Psoas muscle (tissue), 7 donors: ENCODE measurements at regions not wholly inside any gene's neighbourhood (a gene's known extent, or its start where the extent isn't known, plus 50 kb on each side); places are given as distances from the start of the nearest gene placed in this dataset.

Experiments
- ATAC-seq, 4 donors: fragments of 200-7000 bp; cut with Tn5 transposase; one replicate each; pipeline ENCODE4 v1.9.1; 2020; ENCODE audit warnings: moderate library complexity in 3 of 4, mild to moderate bottlenecking in 2 of 4
- DNase-seq, 2 donors: peaks; one replicate each; pipeline ENCODE4 v3.0.0-alpha.2; 2020
- H3K27ac ChIP-seq: fragments of 200-600 bp; one replicate; pipeline ENCODE4 v1.8.0; 2022
- H3K27me3 ChIP-seq, 3 donors: fragments of 200-600 bp in 1 of 3; one replicate each; pipeline versions ENCODE4 v1.6.1 to v1.8.0; 2013 to 2022; ENCODE audit warnings: low read length in 2 of 3, mild to moderate bottlenecking in 2 of 3, moderate library complexity in 1 of 3; ENCODE audit not compliant: insufficient read depth in 3 of 3
- H3K36me3 ChIP-seq, 2 donors: fragments of 200-600 bp in 1 of 2; one replicate each; pipeline versions ENCODE4 v1.6.1 to v1.8.0; 2013 to 2022; ENCODE audit warnings: low read depth in 1 of 2, mild to moderate bottlenecking in 1 of 2, moderate library complexity in 1 of 2; ENCODE audit not compliant: insufficient read depth in 1 of 2
- H3K4me1 ChIP-seq: fragments of 200-600 bp; one replicate; pipeline ENCODE4 v1.8.0; 2022
- H3K4me3 ChIP-seq: fragments of 200-600 bp; one replicate; pipeline ENCODE4 v1.8.0; 2022; ENCODE audit warnings: mild to moderate bottlenecking
- H3K9me3 ChIP-seq: fragments of 200-600 bp; one replicate; pipeline ENCODE4 v1.8.0; 2022
- WGBS, 3 donors: extraction: QIAGEN DNeasy Blood & Tissue Kit; methylation state at CpG; one replicate each; pipeline versions ENCODE4 v1.1.6 to v1.1.7; 2013; 5-methylcytosine and 5-hydroxymethylcytosine counted together
- intact Hi-C, 2 donors: fragments of 100-400 bp; cut with DNase I; formaldehyde crosslinking; loops; one replicate each; pipeline versions ENCODE4 v1.11.0 to v1.14.2; 2022
- TF ChIP-seq, protein P1 (sequence below): fragments of 200-600 bp; IDR thresholded peaks from one replicate; pipeline ENCODE4 v1.8.0; 2022; ENCODE audit warnings: antibody characterized with exemption
- donor health status: healthy with polysubstance abuse.
- donor health status: DM: no; HTN: no; CAD: no; lungs with moderate emphysema.
- donor health status: Bipolar disorder and iron deficiency.
- donor health status: healthy.
- donor health status: DM: yes; HTN: yes; CAD: no.
- donor health status: DM: no; HTN: no; CAD: no.
- donor health status: DM: yes; HTN: yes; CAD: no.

DNA sequence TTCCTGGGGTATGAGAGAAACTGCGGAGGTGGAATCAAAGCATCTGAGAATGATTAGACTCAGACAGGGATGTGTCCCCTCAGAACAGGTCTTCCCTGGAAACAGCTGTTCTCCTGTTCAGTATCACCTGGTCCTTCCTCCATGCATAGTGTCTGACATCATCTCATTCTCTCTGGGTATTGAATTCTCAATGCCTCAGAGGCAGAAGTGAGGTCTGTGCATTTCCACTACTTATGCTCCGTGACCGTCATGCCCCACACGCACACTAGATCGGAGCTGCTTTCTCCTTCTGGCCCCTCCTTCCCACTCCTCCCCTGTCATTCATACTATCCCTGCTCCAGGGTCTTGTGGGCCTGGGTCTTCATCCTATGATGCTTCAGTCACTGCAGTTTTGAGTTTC is 61.4 kb upstream of the DAB2IP start:
- Histone ChIP-seq H3K27me3 (no peaks in the 10 kb centered on the region), H3K4me1 (peaks cover 31% of the 10 kb centered on the region), H3K9me3 (no peaks in the 10 kb centered on the region), H3K36me3 (no peaks in the 10 kb centered on the region), H3K4me3 (no peak overlapping the region), H3K27ac (peak overlapping the region; percentile 36)
- intact Hi-C loops = no loop called here
- TF ChIP-seq, protein P1, sequence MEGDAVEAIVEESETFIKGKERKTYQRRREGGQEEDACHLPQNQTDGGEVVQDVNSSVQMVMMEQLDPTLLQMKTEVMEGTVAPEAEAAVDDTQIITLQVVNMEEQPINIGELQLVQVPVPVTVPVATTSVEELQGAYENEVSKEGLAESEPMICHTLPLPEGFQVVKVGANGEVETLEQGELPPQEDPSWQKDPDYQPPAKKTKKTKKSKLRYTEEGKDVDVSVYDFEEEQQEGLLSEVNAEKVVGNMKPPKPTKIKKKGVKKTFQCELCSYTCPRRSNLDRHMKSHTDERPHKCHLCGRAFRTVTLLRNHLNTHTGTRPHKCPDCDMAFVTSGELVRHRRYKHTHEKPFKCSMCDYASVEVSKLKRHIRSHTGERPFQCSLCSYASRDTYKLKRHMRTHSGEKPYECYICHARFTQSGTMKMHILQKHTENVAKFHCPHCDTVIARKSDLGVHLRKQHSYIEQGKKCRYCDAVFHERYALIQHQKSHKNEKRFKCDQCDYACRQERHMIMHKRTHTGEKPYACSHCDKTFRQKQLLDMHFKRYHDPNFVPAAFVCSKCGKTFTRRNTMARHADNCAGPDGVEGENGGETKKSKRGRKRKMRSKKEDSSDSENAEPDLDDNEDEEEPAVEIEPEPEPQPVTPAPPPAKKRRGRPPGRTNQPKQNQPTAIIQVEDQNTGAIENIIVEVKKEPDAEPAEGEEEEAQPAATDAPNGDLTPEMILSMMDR = no peak
- DNase-seq (no peak), ATAC-seq (peak in 1 of 4 donors; percentile 72)
- 77 to 88% (median 86%) methylated on average over 4 to 5 of the region's 5 CpGs for WGBS, 3 donors

DNA sequence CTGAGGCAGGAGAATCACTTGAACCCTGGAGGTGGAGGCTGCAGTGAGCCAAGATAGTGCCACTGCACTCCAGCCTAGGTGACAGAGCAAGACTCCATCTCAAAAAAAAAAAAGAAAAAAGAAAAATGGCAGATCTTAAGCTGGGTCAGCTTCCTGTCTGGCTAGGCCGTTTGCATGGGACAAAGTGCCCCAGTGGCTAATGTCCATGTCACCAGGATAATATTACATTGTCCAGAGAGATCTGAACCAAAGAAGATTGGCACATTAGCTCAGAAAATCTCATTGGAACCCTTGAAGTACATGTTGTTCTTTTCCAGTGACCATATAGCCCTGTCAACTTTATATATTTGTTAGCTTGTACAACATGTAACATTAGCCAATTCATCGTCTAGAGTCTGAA is 59.2 kb upstream of the DAB2IP start:
- Histone ChIP-seq H3K36me3 (no peaks in the 10 kb centered on the region), H3K4me1 (peaks cover 32% of the 10 kb centered on the region), H3K4me3 (no peak overlapping the region), H3K27ac (peak overlapping the region; percentile 63), H3K9me3 (no peaks in the 10 kb centered on the region), H3K27me3 (no peaks in the 10 kb centered on the region)
- peak in 1 of 2 donors; percentile 53 for DNase-seq
- WGBS, 3 donors = 18 to 53% (median 29%) methylated on average over 2 of the region's 2 CpGs
- ATAC-seq = peak in 3 of 4 donors; percentile 67 to 84 (median 70)
- intact Hi-C loops = no loop called here
- TF ChIP-seq, protein P1 = no peak

DNA sequence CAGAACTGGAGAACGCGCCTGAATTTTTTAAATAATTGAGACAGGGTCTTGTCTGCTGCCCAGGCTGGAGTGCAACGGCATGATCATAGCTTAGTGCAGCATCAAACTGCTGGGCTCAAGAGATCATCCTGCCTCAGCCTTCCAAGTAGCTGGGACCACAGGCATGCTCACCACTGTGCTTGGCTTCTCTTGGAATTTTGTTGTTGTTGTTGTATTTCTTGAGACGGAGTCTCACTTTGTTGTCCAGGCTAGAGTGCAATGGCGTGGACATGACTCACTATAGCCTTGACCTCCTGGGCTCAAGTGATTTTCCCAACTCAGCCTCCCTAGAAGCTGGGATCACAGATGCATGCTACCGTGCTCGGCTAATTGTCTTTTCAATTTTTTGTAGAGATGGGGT is 58.4 kb upstream of the DAB2IP start:
- peak overlapping the region; percentile 63 for H3K27ac ChIP-seq
- WGBS, 3 donors = 81 to 87% (median 83%) methylated on average over 7 of the region's 7 CpGs
- intact Hi-C loops = no loop called here
- no peaks in the 10 kb centered on the region for H3K36me3 ChIP-seq
- H3K9me3 ChIP-seq = no peaks in the 10 kb centered on the region
- TF ChIP-seq, protein P1 = no peak
- no peak overlapping the region for H3K4me3 ChIP-seq
- H3K27me3 ChIP-seq = no peaks in the 10 kb centered on the region
- ATAC-seq (no peak), DNase-seq (peak in 1 of 2 donors; percentile 31)
- peaks cover 38% of the 10 kb centered on the region for H3K4me1 ChIP-seq

DNA sequence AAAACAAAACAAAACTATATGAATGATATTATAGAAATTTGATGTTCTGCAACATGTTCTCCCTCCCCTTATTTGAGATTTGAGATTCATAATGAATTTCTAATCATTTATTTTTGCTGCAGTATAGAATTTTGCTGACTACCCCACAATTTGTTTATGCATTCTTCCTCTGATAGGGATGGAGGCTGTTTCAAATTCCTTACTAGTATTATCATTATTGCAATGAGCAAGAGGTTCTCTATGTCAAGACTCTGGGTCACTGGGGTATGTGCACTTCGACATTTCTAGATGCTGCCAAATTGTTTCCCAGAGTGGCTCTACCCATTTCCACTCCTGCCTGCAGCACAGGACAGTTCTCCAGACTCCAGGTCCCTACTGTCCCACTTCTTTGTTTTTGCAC is 54.9 kb upstream of the DAB2IP start:
- no peaks in the 10 kb centered on the region for H3K9me3 ChIP-seq
- H3K4me1 ChIP-seq = peaks cover 40% of the 10 kb centered on the region
- 25 to 39% (median 39%) methylated on average over 1 of the region's 1 CpG for WGBS, 3 donors
- no peaks in the 10 kb centered on the region for H3K36me3 ChIP-seq
- intact Hi-C loops = loop anchor here (5.0 kb wide), 2 partner anchors 39 to 44 kb away; no protein-coding TSS in a partner anchor
- no peaks in the 10 kb centered on the region for H3K27me3 ChIP-seq
- no peak overlapping the region for H3K4me3 ChIP-seq
- TF ChIP-seq, protein P1 = no peak
- ATAC-seq (no peak), DNase-seq (no peak)
- no peak overlapping the region for H3K27ac ChIP-seq

DNA sequence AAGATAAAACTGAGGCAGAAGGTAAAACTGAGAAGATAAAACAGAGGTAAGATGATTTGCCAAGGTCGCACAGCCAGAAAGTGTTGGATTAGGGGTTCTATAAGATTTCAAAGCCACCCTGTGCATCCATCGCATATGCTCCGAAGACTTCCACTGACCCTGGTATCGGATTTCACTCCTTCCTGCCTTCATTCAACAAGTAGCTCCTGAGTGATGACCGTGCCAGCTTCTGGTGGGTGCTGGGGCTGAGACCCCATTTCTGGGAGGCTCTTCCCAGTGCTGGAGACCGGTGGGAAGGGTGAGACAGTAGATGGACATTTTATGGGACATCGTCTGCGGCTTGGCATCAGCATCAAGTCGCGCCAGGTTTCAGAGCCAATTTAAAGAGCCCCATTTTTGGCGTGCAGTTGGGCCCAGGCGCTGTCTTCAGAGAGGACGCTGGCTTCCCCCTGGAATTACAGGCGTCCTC is 53.7 kb upstream of the DAB2IP start:
- no peaks in the 10 kb centered on the region for H3K36me3 ChIP-seq
- no peak for DNase-seq
- intact Hi-C loops = loop anchor here (5.0 kb wide), 2 partner anchors 40 to 45 kb away; no protein-coding TSS in a partner anchor
- 30 to 33% (median 33%) methylated on average over 14 of the region's 14 CpGs for WGBS, 3 donors
- H3K9me3 ChIP-seq = no peaks in the 10 kb centered on the region
- H3K27ac ChIP-seq = peak overlapping the region; percentile 98
- peak overlapping the region; percentile 86 for H3K4me3 ChIP-seq
- H3K27me3 ChIP-seq = no peaks in the 10 kb centered on the region
- TF ChIP-seq, protein P1 = no peak
- H3K4me1 ChIP-seq = peaks cover 29% of the 10 kb centered on the region
- ATAC-seq = no peak
